Right lobe of liver (tissue), 6 donors: ENCODE measurements at regions not wholly inside any gene's neighbourhood (a gene's known extent, or its start where the extent isn't known, plus 50 kb on each side); places are given as distances from the start of the nearest gene placed in this dataset.

Experiments used
- ATAC-seq, 4 donors: fragments of 200-7000 bp; cut with Tn5 transposase; one replicate each; pipeline ENCODE4 v1.9.1; 2020; ENCODE audit warnings: mild to moderate bottlenecking in 4 of 4, moderate library complexity in 4 of 4
- DNase-seq, 3 donors: peaks; one replicate each; pipeline ENCODE4 v3.0.0-alpha.2; 2020
- H3K27ac ChIP-seq, 3 donors: fragments of 200-600 bp; one replicate each; pipeline ENCODE4 v1.8.0; 2022
- H3K27me3 ChIP-seq, 2 donors: fragments of 200-600 bp; one replicate each; pipeline ENCODE4 v1.8.0; 2022
- H3K36me3 ChIP-seq, 4 donors: fragments of 200-600 bp; sonication (generic) in 1 of 4; one replicate each; pipeline versions ENCODE4 v1.5.1 to v1.8.0; 2017 to 2022; ENCODE audit warnings: control low read depth in 1 of 4
- H3K4me1 ChIP-seq, 4 donors: fragments of 200-600 bp; sonication (generic) in 1 of 4; one replicate each; pipeline versions ENCODE4 v1.5.1 to v1.8.0; 2017 to 2022; ENCODE audit warnings: control low read depth in 1 of 4
- H3K4me3 ChIP-seq, 3 donors: fragments of 200-600 bp; one replicate each; pipeline ENCODE4 v1.8.0; 2022
- H3K9me3 ChIP-seq, 4 donors: fragments of 200-600 bp; sonication (generic) in 1 of 4; one replicate each; pipeline versions ENCODE4 v1.5.1 to v1.8.0; 2017 to 2022; ENCODE audit warnings: control low read depth in 1 of 4
- POLR2A ChIP-seq: fragments of 450-650 bp; IDR thresholded peaks from one replicate; pipeline ENCODE4 v1.6.1; 2017; ENCODE audit warnings: antibody characterized with exemption, mild to moderate bottlenecking
- WGBS: methylation state at CpG from one replicate; pipeline ENCODE4 v1.1.6; 2018; ENCODE audit warnings: low coverage, low lambda C conversion rate; ENCODE audit not compliant: insufficient coverage; ENCODE audit errors: missing lambda C conversion rate; 5-methylcytosine and 5-hydroxymethylcytosine counted together
- intact Hi-C, 2 donors: fragments of 100-400 bp; cut with DNase I; formaldehyde crosslinking; loops; one replicate each; pipeline versions ENCODE4 v1.11.2 to v1.14.1; 2022
- TF ChIP-seq, protein P1 (sequence below), 4 donors: fragments of 200-600 bp in 3 of 4; fragments of 450-650 bp in 1 of 4; IDR thresholded peaks; one replicate each; pipeline versions ENCODE4 v1.5.1 to v1.8.0; 2016 to 2022; ENCODE audit warnings: antibody characterized with exemption in 4 of 4, mild to moderate bottlenecking in 2 of 4
- donor health status: DM: no; HTN: yes; CAD: no.
- donor health status: DM: no; HTN: no; CAD: no.
- donor health status: DM: no; HTN: no; CAD: no.
- donor health status: DM: no; HTN: yes; CAD: no.
- donor health status: DM: no; HTN: yes; CAD: no.

DNA sequence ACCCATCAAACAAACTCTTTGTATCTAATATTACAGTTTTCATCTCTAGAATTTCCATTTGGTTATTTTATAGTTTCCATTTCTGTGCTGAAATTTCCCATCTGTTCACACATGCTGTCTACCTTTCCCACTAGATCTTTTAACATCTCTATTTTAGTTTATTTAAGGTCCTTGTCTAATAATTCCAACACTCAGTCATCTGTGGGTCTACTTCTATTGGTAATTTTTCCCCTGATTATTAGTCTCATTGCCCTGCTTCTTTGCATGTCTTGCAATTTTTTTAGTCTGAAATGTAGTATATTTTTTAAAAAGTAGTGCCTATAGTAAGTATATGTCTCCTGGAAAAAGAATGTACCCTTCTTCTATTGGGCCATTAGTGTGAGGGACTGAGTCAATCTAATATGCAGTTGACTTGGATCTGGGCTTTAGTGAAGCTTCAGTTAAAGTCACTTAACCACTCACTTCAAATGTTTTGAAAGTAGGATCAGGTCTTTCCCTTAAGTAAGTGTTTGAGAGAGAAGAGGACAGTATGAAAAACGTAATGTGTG is 370.8 kb downstream of the SEC14L1 start:
- ATAC-seq (no peak), DNase-seq (no peak)
- TF ChIP-seq, protein P1, sequence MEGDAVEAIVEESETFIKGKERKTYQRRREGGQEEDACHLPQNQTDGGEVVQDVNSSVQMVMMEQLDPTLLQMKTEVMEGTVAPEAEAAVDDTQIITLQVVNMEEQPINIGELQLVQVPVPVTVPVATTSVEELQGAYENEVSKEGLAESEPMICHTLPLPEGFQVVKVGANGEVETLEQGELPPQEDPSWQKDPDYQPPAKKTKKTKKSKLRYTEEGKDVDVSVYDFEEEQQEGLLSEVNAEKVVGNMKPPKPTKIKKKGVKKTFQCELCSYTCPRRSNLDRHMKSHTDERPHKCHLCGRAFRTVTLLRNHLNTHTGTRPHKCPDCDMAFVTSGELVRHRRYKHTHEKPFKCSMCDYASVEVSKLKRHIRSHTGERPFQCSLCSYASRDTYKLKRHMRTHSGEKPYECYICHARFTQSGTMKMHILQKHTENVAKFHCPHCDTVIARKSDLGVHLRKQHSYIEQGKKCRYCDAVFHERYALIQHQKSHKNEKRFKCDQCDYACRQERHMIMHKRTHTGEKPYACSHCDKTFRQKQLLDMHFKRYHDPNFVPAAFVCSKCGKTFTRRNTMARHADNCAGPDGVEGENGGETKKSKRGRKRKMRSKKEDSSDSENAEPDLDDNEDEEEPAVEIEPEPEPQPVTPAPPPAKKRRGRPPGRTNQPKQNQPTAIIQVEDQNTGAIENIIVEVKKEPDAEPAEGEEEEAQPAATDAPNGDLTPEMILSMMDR (IDR thresholded peaks at IDR 0.05) = no peak
- TF ChIP-seq POLR2A = no peak
- WGBS = 33% methylated on average over 1 of the region's 1 CpG
- Histone ChIP-seq H3K4me3 (no peak overlapping the region), H3K27ac (no peak overlapping the region), H3K36me3 (no peaks in the 10 kb centered on the region), H3K27me3 (no peaks in the 10 kb centered on the region), H3K4me1 (no peaks in the 10 kb centered on the region), H3K9me3 (no peaks in the 10 kb centered on the region)
- intact Hi-C loops = no loop called here

- H3K4me1 ChIP-seq = no peaks in the 10 kb centered on the region
- WGBS = 72% methylated on average over 4 of the region's 6 CpGs
- no peaks in the 10 kb centered on the region for H3K36me3 ChIP-seq
- no peak overlapping the region for H3K27ac ChIP-seq
- no peak overlapping the region for H3K4me3 ChIP-seq
- no peaks in the 10 kb centered on the region for H3K9me3 ChIP-seq
- intact Hi-C loops = no loop called here
- DNase-seq (no peak), ATAC-seq (no peak)
- TF ChIP-seq POLR2A = no peak
- TF ChIP-seq, protein P1 (IDR thresholded peaks at IDR 0.05) = no peak
- no peaks in the 10 kb centered on the region for H3K27me3 ChIP-seq
Observed at GRCh38 chr17:77512062-77512946, 371.5 kb downstream of the SEC14L1 start.

DNA sequence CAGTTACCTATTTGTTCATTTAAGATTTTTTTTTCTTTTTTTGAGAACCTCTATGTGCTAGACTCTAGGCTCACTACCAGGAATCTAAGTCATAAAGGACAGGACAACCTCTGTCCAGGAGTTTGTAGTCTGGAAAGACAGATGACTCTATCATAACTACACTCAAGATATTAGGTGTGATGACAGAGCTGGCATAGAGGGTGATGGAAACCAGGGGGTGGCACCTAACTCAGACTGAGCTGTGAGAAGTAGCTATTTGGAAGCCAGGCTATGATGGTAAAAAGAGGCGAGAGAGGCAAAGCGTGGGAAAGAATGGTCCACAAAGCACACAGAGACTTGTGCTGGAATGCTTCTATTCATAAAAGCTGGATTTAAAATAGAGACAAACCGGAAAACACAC is 372.3 kb downstream of the SEC14L1 start:
- DNase-seq (no peak), ATAC-seq (no peak)
- 77% methylated on average over 3 of the region's 3 CpGs for WGBS
- Histone ChIP-seq H3K4me3 (no peak overlapping the region), H3K36me3 (no peaks in the 10 kb centered on the region), H3K4me1 (no peaks in the 10 kb centered on the region), H3K27ac (no peak overlapping the region), H3K9me3 (no peaks in the 10 kb centered on the region), H3K27me3 (no peaks in the 10 kb centered on the region)
- no peak for TF ChIP-seq POLR2A
- TF ChIP-seq, protein P1 (IDR thresholded peaks at IDR 0.05) = no peak
- intact Hi-C loops = no loop called here

GRCh38 chr17:77515227-77515626 is 374.5 kb downstream of the SEC14L1 start:
- no peak for DNase-seq
- Histone ChIP-seq H3K9me3 (no peaks in the 10 kb centered on the region), H3K27me3 (no peaks in the 10 kb centered on the region), H3K27ac (no peak overlapping the region), H3K36me3 (no peaks in the 10 kb centered on the region), H3K4me3 (no peak overlapping the region), H3K4me1 (no peaks in the 10 kb centered on the region)
- intact Hi-C loops = no loop called here
- TF ChIP-seq POLR2A = no peak
- TF ChIP-seq, protein P1 (IDR thresholded peaks at IDR 0.05) = no peak
- no peak for ATAC-seq
